Natural killer cell (primary cell): ENCODE measurements at regions not wholly inside any gene's neighbourhood (a gene's known extent, or its start where the extent isn't known, plus 50 kb on each side); places are given as distances from the start of the nearest gene placed in this dataset.

Source experiments
- ATAC-seq, 3 donors: fragments of 150-1000 bp in 2 of 3; fragments of 200-7000 bp in 1 of 3; cut with Tn5 transposase; 1 replicate in 1 of 3; 2 replicates in 2 of 3; pipeline ENCODE4 v1.10.0; 2021; ENCODE audit warnings: mild to moderate bottlenecking in 2 of 3, moderate library complexity in 2 of 3
- DNase-seq, 2 donors: peaks; one replicate each; pipeline versions ENCODE4 v3.0.0 to v3.0.0-alpha.2; 2013 to 2021; ENCODE audit warnings: mixed read lengths in 1 of 2
- H3K27ac ChIP-seq: one replicate; pipeline ENCODE4 v1.5.1; 2013; ENCODE audit warnings: mild to moderate bottlenecking, low read length
- H3K27me3 ChIP-seq: one replicate; pipeline ENCODE4 v1.6.1; 2013; ENCODE audit warnings: low read length; ENCODE audit not compliant: control insufficient read depth, insufficient read depth
- H3K36me3 ChIP-seq: one replicate; pipeline ENCODE4 v1.6.1; 2013; ENCODE audit warnings: low read length; ENCODE audit not compliant: control insufficient read depth, insufficient read depth
- H3K4me1 ChIP-seq: one replicate; pipeline ENCODE4 v1.6.1; 2013; ENCODE audit warnings: low read length; ENCODE audit not compliant: control insufficient read depth, insufficient read depth
- H3K4me3 ChIP-seq: one replicate; pipeline ENCODE4 v1.5.1; 2013; ENCODE audit warnings: low read length
- H3K9me3 ChIP-seq: one replicate; pipeline ENCODE4 v1.6.1; 2013; ENCODE audit warnings: low read length; ENCODE audit not compliant: control insufficient read depth, insufficient read depth
- H3K27ac Mint-ChIP-seq, 2 donors: one replicate each; pipeline ENCODE4 v1.8.0; 2022; ENCODE audit warnings: mild to moderate bottlenecking in 2 of 2, mixed read lengths in 2 of 2, moderate library complexity in 1 of 2
- H3K27me3 Mint-ChIP-seq, 2 donors: one replicate each; pipeline ENCODE4 v1.8.0; 2022; ENCODE audit warnings: low read depth in 2 of 2, mixed read lengths in 2 of 2
- H3K36me3 Mint-ChIP-seq: one replicate; pipeline ENCODE4 v1.8.0; 2022; ENCODE audit warnings: mixed read lengths
- H3K4me1 Mint-ChIP-seq, 2 donors: one replicate each; pipeline ENCODE4 v1.8.0; 2022; ENCODE audit warnings: mixed read lengths in 2 of 2
- H3K4me3 Mint-ChIP-seq: one replicate; pipeline ENCODE4 v1.8.0; 2022; ENCODE audit warnings: mild to moderate bottlenecking, moderate library complexity, mixed read lengths
- H3K9me3 Mint-ChIP-seq, 2 donors: one replicate each; pipeline ENCODE4 v1.8.0; 2022; ENCODE audit warnings: mixed read lengths in 2 of 2
- CTCF ChIP-seq: fragments of 200-600 bp; IDR thresholded peaks from one replicate; pipeline ENCODE4 v1.8.0; 2022; ENCODE audit warnings: antibody characterized with exemption
- WGBS: methylation state at CpG from one replicate; pipeline ENCODE4 v1.1.7; 2013; ENCODE audit warnings: missing lambda C conversion rate; ENCODE audit not compliant: insufficient coverage; 5-methylcytosine and 5-hydroxymethylcytosine counted together
- intact Hi-C: fragments of 100-400 bp; cut with micrococcal nuclease; formaldehyde crosslinking; loops from one replicate; pipeline ENCODE4 v1.14.2; 2022

- Histone ChIP-seq H3K4me1 (no peaks in the 10 kb centered on the region), H3K27ac (no peak overlapping the region), H3K36me3 (no peaks in the 10 kb centered on the region), H3K4me3 (no peak overlapping the region), H3K27me3 (no peaks in the 10 kb centered on the region), H3K9me3 (no peaks in the 10 kb centered on the region)
- intact Hi-C loops = no loop called here
- no peak overlapping the region for H3K27ac Mint-ChIP-seq
- H3K27me3 Mint-ChIP-seq = no peaks in the 10 kb centered on the region
- no peaks in the 10 kb centered on the region for H3K4me1 Mint-ChIP-seq
- H3K4me3 Mint-ChIP-seq = no peak overlapping the region
- no peak for ATAC-seq
- no peak for TF ChIP-seq CTCF
- WGBS = 92% methylated on average over 1 of the region's 2 CpGs
- H3K9me3 Mint-ChIP-seq = peaks cover 4 to 12% of the 10 kb centered on the region in 2 donors
- no peak for DNase-seq
- no peaks in the 10 kb centered on the region for H3K36me3 Mint-ChIP-seq
Measured at GRCh38 chr1:218573925-218574324, 228.8 kb downstream of the TGFB2 start.

GRCh38 chr1:218575079-218575478 is 229.9 kb downstream of the TGFB2 start:
- no peak for TF ChIP-seq CTCF
- no peak overlapping the region for H3K27ac Mint-ChIP-seq
- WGBS = 73% methylated on average over 1 of the region's 1 CpG
- no peaks in the 10 kb centered on the region for H3K4me1 Mint-ChIP-seq
- Histone ChIP-seq H3K27me3 (no peaks in the 10 kb centered on the region), H3K4me3 (no peak overlapping the region), H3K27ac (no peak overlapping the region), H3K9me3 (no peaks in the 10 kb centered on the region), H3K36me3 (no peaks in the 10 kb centered on the region), H3K4me1 (no peaks in the 10 kb centered on the region)
- no peaks in the 10 kb centered on the region for H3K27me3 Mint-ChIP-seq
- no peak overlapping the region for H3K4me3 Mint-ChIP-seq
- DNase-seq = no peak
- H3K9me3 Mint-ChIP-seq = peaks cover 3 to 9% of the 10 kb centered on the region in 2 donors
- no peaks in the 10 kb centered on the region for H3K36me3 Mint-ChIP-seq
- intact Hi-C loops = no loop called here
- no peak for ATAC-seq

- no peak overlapping the region for H3K4me3 Mint-ChIP-seq
- DNase-seq = no peak
- ATAC-seq = no peak
- Histone ChIP-seq H3K27me3 (no peaks in the 10 kb centered on the region), H3K36me3 (no peaks in the 10 kb centered on the region), H3K4me1 (no peaks in the 10 kb centered on the region), H3K4me3 (no peak overlapping the region), H3K27ac (no peak overlapping the region), H3K9me3 (no peaks in the 10 kb centered on the region)
- H3K27ac Mint-ChIP-seq = no peak overlapping the region
- H3K9me3 Mint-ChIP-seq = peaks cover 2 to 7% of the 10 kb centered on the region in 2 donors
- no peak for TF ChIP-seq CTCF
- intact Hi-C loops = no loop called here
- no peaks in the 10 kb centered on the region for H3K27me3 Mint-ChIP-seq
- no peaks in the 10 kb centered on the region for H3K4me1 Mint-ChIP-seq
- WGBS = no CpG with 5 or more reads among the region's 1 CpG
- no peaks in the 10 kb centered on the region for H3K36me3 Mint-ChIP-seq
Measured at GRCh38 chr1:218575856-218576255, 230.7 kb downstream of the TGFB2 start.

- H3K4me3 Mint-ChIP-seq = no peak overlapping the region
- TF ChIP-seq CTCF = no peak
- no peaks in the 10 kb centered on the region for H3K4me1 Mint-ChIP-seq
- no peak overlapping the region for H3K4me3 ChIP-seq
- no peaks in the 10 kb centered on the region for H3K9me3 ChIP-seq
- no peaks in the 10 kb centered on the region for H3K4me1 ChIP-seq
- no peaks in the 10 kb centered on the region for H3K27me3 ChIP-seq
- no peaks in the 10 kb centered on the region for H3K36me3 ChIP-seq
- H3K27me3 Mint-ChIP-seq = no peaks in the 10 kb centered on the region
- intact Hi-C loops = no loop called here
- no peaks in the 10 kb centered on the region for H3K36me3 Mint-ChIP-seq
- no peak overlapping the region for H3K27ac Mint-ChIP-seq
- no peak for ATAC-seq
- peaks cover 4 to 12% of the 10 kb centered on the region in 2 donors for H3K9me3 Mint-ChIP-seq
- no peak overlapping the region for H3K27ac ChIP-seq
- DNase-seq = no peak
Measured at GRCh38 chr1:218582646-218583045, 237.5 kb downstream of the TGFB2 start.
